ENCODE measurements at regions not wholly inside any gene's neighbourhood (a gene's known extent, or its start where the extent isn't known, plus 50 kb on each side); places are given as distances from the start of the nearest gene placed in this dataset.

GRCh38 chr1:222049176-222049575 is 307.3 kb upstream of the DUSP10 start:
- no peak for TF ChIP-seq CTCF (IDR thresholded peaks at IDR 0.05; ENCODE audit: insufficient read depth in 1 of 2, low read depth in 1 of 2, low read length in 1 of 2, severe bottlenecking in 1 of 2, unreplicated experiment in 1 of 2)
- Mint-ChIP-seq H3K27ac (ENCODE audit: unreplicated experiment) (no peak overlapping the region), H3K4me1 (ENCODE audit: low read depth, unreplicated experiment) (no peaks in the 10 kb centered on the region), H3K27me3 (ENCODE audit: insufficient read depth, unreplicated experiment) (peaks cover 5% of the 10 kb centered on the region), H3K36me3 (ENCODE audit: insufficient read depth, unreplicated experiment) (no peaks in the 10 kb centered on the region), H3K9me3 (ENCODE audit: unreplicated experiment) (no peaks in the 10 kb centered on the region), H3K4me3 (ENCODE audit: unreplicated experiment) (no peak overlapping the region)
- no peaks in the 10 kb centered on the region for H3K4me1 ChIP-seq
- POLR2A ChIA-PET: no interaction called here
- H3K36me3 ChIP-seq (ENCODE audit: control insufficient read depth, insufficient read depth, low read length): no peaks in the 10 kb centered on the region
- H3K27me3 ChIP-seq (replicated peaks; ENCODE audit: control insufficient read depth, insufficient read depth, low read length): no peaks in the 10 kb centered on the region
- BruUV-seq (replicated peaks): no TSS peak
- intact Hi-C loops (cut with micrococcal nuclease; ENCODE audit: unreplicated experiment): no loop called here
- no peak overlapping the region for H3K4me3 ChIP-seq (ENCODE audit: low read depth, low read length)
- no peaks in the 10 kb centered on the region for H3K9me3 ChIP-seq
- CTCF ChIA-PET: no interaction called here
- DNase-seq: no peak

GRCh38 chr1:222048094-222048595 is 306.3 kb upstream of the DUSP10 start:
- ChIA-PET CTCF (no interaction called here), POLR2A (no interaction called here)
- DNase-seq: no peak
- Mint-ChIP-seq H3K27me3 (ENCODE audit: insufficient read depth, unreplicated experiment) (peaks cover 5% of the 10 kb centered on the region), H3K4me3 (ENCODE audit: unreplicated experiment) (no peak overlapping the region), H3K36me3 (ENCODE audit: insufficient read depth, unreplicated experiment) (no peaks in the 10 kb centered on the region), H3K4me1 (ENCODE audit: low read depth, unreplicated experiment) (no peaks in the 10 kb centered on the region), H3K9me3 (ENCODE audit: unreplicated experiment) (no peaks in the 10 kb centered on the region), H3K27ac (ENCODE audit: unreplicated experiment) (no peak overlapping the region)
- H3K4me3 ChIP-seq (ENCODE audit: low read depth, low read length): no peak overlapping the region
- BruUV-seq (replicated peaks): no TSS peak
- no peaks in the 10 kb centered on the region for H3K27me3 ChIP-seq (replicated peaks; ENCODE audit: control insufficient read depth, insufficient read depth, low read length)
- H3K9me3 ChIP-seq: no peaks in the 10 kb centered on the region
- H3K36me3 ChIP-seq (ENCODE audit: control insufficient read depth, insufficient read depth, low read length): no peaks in the 10 kb centered on the region
- no peaks in the 10 kb centered on the region for H3K4me1 ChIP-seq
- intact Hi-C loops (cut with micrococcal nuclease; ENCODE audit: unreplicated experiment): no loop called here
- no peak for TF ChIP-seq CTCF (IDR thresholded peaks at IDR 0.05; ENCODE audit: insufficient read depth in 1 of 2, low read depth in 1 of 2, low read length in 1 of 2, severe bottlenecking in 1 of 2, unreplicated experiment in 1 of 2)

- BruUV-seq (replicated peaks): no TSS peak
- no peaks in the 10 kb centered on the region for H3K36me3 Mint-ChIP-seq (ENCODE audit: insufficient read depth, unreplicated experiment)
- H3K4me1 ChIP-seq: no peaks in the 10 kb centered on the region
- ChIA-PET POLR2A (no interaction called here), CTCF (no interaction called here)
- H3K4me1 Mint-ChIP-seq (ENCODE audit: low read depth, unreplicated experiment): no peaks in the 10 kb centered on the region
- peaks cover 2% of the 10 kb centered on the region for H3K27me3 Mint-ChIP-seq (ENCODE audit: insufficient read depth, unreplicated experiment)
- H3K9me3 ChIP-seq: no peaks in the 10 kb centered on the region
- no peak for DNase-seq
- no peaks in the 10 kb centered on the region for H3K9me3 Mint-ChIP-seq (ENCODE audit: unreplicated experiment)
- no peak overlapping the region for H3K4me3 ChIP-seq (ENCODE audit: low read depth, low read length)
- no peaks in the 10 kb centered on the region for H3K36me3 ChIP-seq (ENCODE audit: control insufficient read depth, insufficient read depth, low read length)
- no peaks in the 10 kb centered on the region for H3K27me3 ChIP-seq (replicated peaks; ENCODE audit: control insufficient read depth, insufficient read depth, low read length)
- no peak overlapping the region for H3K4me3 Mint-ChIP-seq (ENCODE audit: unreplicated experiment)
- H3K27ac Mint-ChIP-seq (ENCODE audit: unreplicated experiment): no peak overlapping the region
- no peak for TF ChIP-seq CTCF (IDR thresholded peaks at IDR 0.05; ENCODE audit: insufficient read depth in 1 of 2, low read depth in 1 of 2, low read length in 1 of 2, severe bottlenecking in 1 of 2, unreplicated experiment in 1 of 2)
- intact Hi-C loops (cut with micrococcal nuclease; ENCODE audit: unreplicated experiment): no loop called here
Measured at GRCh38 chr1:222047366-222047765, 305.5 kb upstream of the DUSP10 start.

Measured in Caco-2 (cell line).